GM12891 (cell line): ENCODE measurements at regions not wholly inside any gene's neighbourhood (a gene's known extent, or its start where the extent isn't known, plus 50 kb on each side); places are given as distances from the start of the nearest gene placed in this dataset.

Source experiments
- PAX5 ChIP-seq: IDR thresholded peaks from 2 replicates; pipeline ENCODE4 v1.6.1; 2011; ENCODE audit warnings: low read length, moderate library complexity, mild to moderate bottlenecking; ENCODE audit not compliant: insufficient read depth, severe bottlenecking
- POLR2A ChIP-seq: IDR thresholded peaks from 2 replicates; pipeline ENCODE4 v1.6.1; 2011; ENCODE audit warnings: low read depth, low read length, control low read depth
- POLR2AphosphoS5 ChIP-seq: IDR thresholded peaks from 2 replicates; pipeline ENCODE4 v1.6.1; 2011; ENCODE audit warnings: low read depth, low read length, control low read depth
- POU2F2 ChIP-seq: IDR thresholded peaks from 2 replicates; pipeline ENCODE4 v1.6.1; 2011; ENCODE audit warnings: low read depth, mild to moderate bottlenecking, control low read depth, low read length, moderate library complexity
- SPI1 ChIP-seq: IDR thresholded peaks from 2 replicates; pipeline ENCODE4 v1.6.1; 2011; ENCODE audit warnings: low read depth, low read length, control low read depth
- TAF1 ChIP-seq: IDR thresholded peaks from 2 replicates; pipeline ENCODE4 v1.6.1; 2011; ENCODE audit warnings: low read depth, low read length, control low read depth

GRCh38 chr9:7900541-7900940 lies 101.0 kb upstream of the DMAC1 start:
- TF ChIP-seq SPI1 (no peak), TAF1 (no peak), POLR2A (no peak), POLR2AphosphoS5 (no peak), PAX5 (no peak), POU2F2 (no peak)
